B cell (primary cell): ENCODE measurements at regions not wholly inside any gene's neighbourhood (a gene's known extent, or its start where the extent isn't known, plus 50 kb on each side); places are given as distances from the start of the nearest gene placed in this dataset.

Experiments
- ATAC-seq: fragments of 200-7000 bp; cut with Tn5 transposase; one replicate; pipeline ENCODE4 v1.10.0; 2021; ENCODE audit warnings: low read depth, mild to moderate bottlenecking, moderate number of reproducible peaks, moderate library complexity
- CTCF ChIA-PET: fragments of 350-600 bp; sonication (Branson Sonifier 250); formaldehyde crosslinking; loops from one replicate; lab custom pipeline; 2021; ENCODE audit warnings: antibody characterized with exemption, inconsistent platforms; lab: Charles Lee
- POLR2A ChIA-PET: fragments of 350-600 bp; sonication (Branson Sonifier 250); formaldehyde crosslinking; loops from one replicate; lab custom pipeline; 2021; ENCODE audit warnings: antibody characterized with exemption; lab: Charles Lee
- DNase-seq: peaks from one replicate; pipeline ENCODE4 v3.0.0; 2013
- H2AFZ ChIP-seq: 2 replicates; pipeline ENCODE4 v1.6.1; 2012; ENCODE audit warnings: mild to moderate bottlenecking, low read depth, low read length; ENCODE audit not compliant: insufficient read depth, poor library complexity, severe bottlenecking
- H3K27ac ChIP-seq, 2 donors: 1 replicate in 1 of 2; 2 replicates in 1 of 2; pipeline ENCODE4 v1.5.1; 2012 to 2013; ENCODE audit warnings: low read length in 2 of 2, mild to moderate bottlenecking in 2 of 2, moderate library complexity in 1 of 2
- H3K27me3 ChIP-seq, 4 experiments: fragments of 200-600 bp in 1 of 4; sonication (generic) in 1 of 4; replicated peaks in 1 of 4; 1 replicate in 2 of 4; 2 replicates in 2 of 4; pipeline versions ENCODE4 v1.6.1 to v1.7.0; 2013 to 2016; ENCODE audit warnings: low read length in 3 of 4, mild to moderate bottlenecking in 2 of 4, mixed read lengths in 1 of 4, moderate library complexity in 1 of 4; ENCODE audit not compliant: insufficient read depth in 4 of 4, control insufficient read depth in 3 of 4; ENCODE audit errors: control extremely low read depth in 1 of 4
- H3K36me3 ChIP-seq, 2 experiments: replicated peaks in 1 of 2; 1 replicate in 1 of 2; 2 replicates in 1 of 2; pipeline versions ENCODE4 v1.6.1 to v1.7.1; 2013; ENCODE audit warnings: low read length in 1 of 2; ENCODE audit not compliant: insufficient read depth in 2 of 2, control insufficient read depth in 1 of 2; ENCODE audit errors: control extremely low read depth in 1 of 2, extremely low read depth in 1 of 2
- H3K4me1 ChIP-seq, 2 donors: fragments of 200-600 bp in 1 of 2; sonication (generic) in 1 of 2; 1 replicate in 1 of 2; 2 replicates in 1 of 2; pipeline versions ENCODE4 v1.5.1 to v1.6.1; 2013 to 2017; ENCODE audit warnings: low read length in 2 of 2; ENCODE audit not compliant: control insufficient read depth in 2 of 2, insufficient read depth in 2 of 2
- H3K4me2 ChIP-seq: replicated peaks from 2 replicates; pipeline ENCODE3; 2012; ENCODE audit warnings: mild to moderate bottlenecking, low read depth, low read length; ENCODE audit not compliant: poor library complexity, severe bottlenecking
- H3K4me3 ChIP-seq, 5 experiments: fragments of 200-600 bp in 1 of 5; sonication (generic) in 1 of 5; 1 replicate in 3 of 5; 2 replicates in 2 of 5; pipeline versions ENCODE4 v1.5.1 to v1.7.0; 2011 to 2016; ENCODE audit warnings: low read length in 4 of 5, mild to moderate bottlenecking in 4 of 5, low read depth in 2 of 5, control low read depth in 1 of 5, moderate library complexity in 1 of 5; ENCODE audit not compliant: insufficient read depth in 1 of 5; ENCODE audit errors: control extremely low read depth in 1 of 5, extremely low read depth in 1 of 5
- H3K79me2 ChIP-seq: fragments of 200-600 bp; sonication (generic); one replicate; pipeline ENCODE4 v1.6.0; 2016; ENCODE audit warnings: low read length; ENCODE audit not compliant: control insufficient read depth, insufficient read depth
- H3K9ac ChIP-seq: fragments of 200-600 bp; sonication (generic); 2 replicates; pipeline ENCODE4 v1.6.1; 2017; ENCODE audit warnings: mild to moderate bottlenecking, low read length, moderate library complexity
- H3K9me3 ChIP-seq, 3 donors: one replicate each; pipeline versions ENCODE4 v1.6.1 to v1.7.1; 2013; ENCODE audit warnings: low read length in 2 of 3; ENCODE audit not compliant: control insufficient read depth in 2 of 3, insufficient read depth in 1 of 3; ENCODE audit errors: control extremely low read depth in 1 of 3
- H4K20me1 ChIP-seq: 2 replicates; pipeline ENCODE4 v1.6.0; 2012; ENCODE audit warnings: mild to moderate bottlenecking, low read length; ENCODE audit not compliant: insufficient read depth, control insufficient read depth, poor library complexity, severe bottlenecking
- H3K27ac Mint-ChIP-seq: one replicate; pipeline ENCODE4 v1.8.0; 2021; ENCODE audit warnings: mixed read lengths
- H3K27me3 Mint-ChIP-seq: one replicate; pipeline ENCODE4 v1.8.0; 2021; ENCODE audit warnings: mixed read lengths
- H3K4me1 Mint-ChIP-seq: one replicate; pipeline ENCODE4 v1.8.0; 2021; ENCODE audit warnings: mixed read lengths
- H3K4me3 Mint-ChIP-seq: one replicate; pipeline ENCODE4 v1.8.0; 2021; ENCODE audit warnings: mixed read lengths
- H3K9me3 Mint-ChIP-seq: one replicate; pipeline ENCODE4 v1.8.0; 2022; ENCODE audit warnings: mixed read lengths; ENCODE audit not compliant: insufficient read depth
- CTCF ChIP-seq: fragments of 200-600 bp; IDR thresholded peaks from one replicate; pipeline ENCODE4 v1.8.0; 2022; ENCODE audit warnings: antibody characterized with exemption, mild to moderate bottlenecking
- EZH2 ChIP-seq: IDR thresholded peaks from 2 replicates; pipeline ENCODE4 v1.6.1; 2012; ENCODE audit warnings: borderline replicate concordance, low read depth, mild to moderate bottlenecking, moderate library complexity, low read length; ENCODE audit not compliant: insufficient read depth, poor library complexity, severe bottlenecking
- WGBS: methylation state at CpG from one replicate; pipeline ENCODE4 v1.1.5; 2013; ENCODE audit warnings: missing lambda C conversion rate; ENCODE audit not compliant: insufficient coverage; 5-methylcytosine and 5-hydroxymethylcytosine counted together
- intact Hi-C: fragments of 100-400 bp; cut with micrococcal nuclease; formaldehyde crosslinking; loops from one replicate; pipeline ENCODE4 v1.10.0; 2022

- no peak overlapping the region for H3K4me2 ChIP-seq
- H3K27me3 Mint-ChIP-seq: peaks cover 6% of the 10 kb centered on the region
- TF ChIP-seq CTCF (no peak), EZH2 (no peak)
Measured at GRCh38 chr5:2205596-2206226, 323.0 kb upstream of the IRX4 start.

GRCh38 chr5:2205185-2205585 is 322.5 kb upstream of the IRX4 start:
- peaks cover 6% of the 10 kb centered on the region for H3K27me3 Mint-ChIP-seq
- H3K36me3 ChIP-seq: no peaks in the 10 kb centered on the region
- intact Hi-C loops: no loop called here
- H3K9me3 Mint-ChIP-seq: no peaks in the 10 kb centered on the region
- no peaks in the 10 kb centered on the region for H3K79me2 ChIP-seq
- ChIA-PET CTCF (no interaction called here), POLR2A (no interaction called here)
- H3K4me3 Mint-ChIP-seq: no peak overlapping the region
- DNase-seq (no peak), ATAC-seq (no peak)
- H3K4me3 ChIP-seq: no peak overlapping the region
- no peak for TF ChIP-seq EZH2
- no peak overlapping the region for H3K27ac ChIP-seq
- H3K4me1 Mint-ChIP-seq: no peaks in the 10 kb centered on the region
- no peaks in the 10 kb centered on the region for H3K4me1 ChIP-seq
- no peak overlapping the region for H2AFZ ChIP-seq
- H3K27me3 ChIP-seq: peaks cover 0 to 10% (median 0%) of the 10 kb centered on the region in 4 experiments
- 93% methylated on average over 13 of the region's 14 CpGs for WGBS
- no peaks in the 10 kb centered on the region for H4K20me1 ChIP-seq
- H3K27ac Mint-ChIP-seq: no peak overlapping the region
- no peak overlapping the region for H3K4me2 ChIP-seq
- peaks cover 0 to 29% (median 0%) of the 10 kb centered on the region in 3 donors for H3K9me3 ChIP-seq
- H3K9ac ChIP-seq: no peak overlapping the region

More at GRCh38 chr5:2205596-2206226, 323.0 kb upstream of the IRX4 start:
- Histone ChIP-seq H3K4me3 (no peak overlapping the region), H3K79me2 (no peaks in the 10 kb centered on the region), H2AFZ (no peak overlapping the region), H3K27ac (no peak overlapping the region), H3K27me3 (peaks cover 0 to 10% (median 0%) of the 10 kb centered on the region in 4 experiments), H3K9me3 (peaks cover 0 to 28% (median 0%) of the 10 kb centered on the region in 3 donors), H3K36me3 (no peaks in the 10 kb centered on the region), H3K9ac (no peak overlapping the region), H3K4me1 (no peaks in the 10 kb centered on the region), H4K20me1 (no peaks in the 10 kb centered on the region)
- DNase-seq: no peak
- Mint-ChIP-seq H3K4me3 (no peak overlapping the region), H3K27ac (no peak overlapping the region), H3K4me1 (no peaks in the 10 kb centered on the region), H3K9me3 (no peaks in the 10 kb centered on the region)
- intact Hi-C loops: no loop called here
- ATAC-seq: no peak
- CTCF ChIA-PET: no interaction called here
- WGBS: 91% methylated on average over 34 of the region's 34 CpGs
- POLR2A ChIA-PET: no interaction called here
